ENCODE measurements at regions not wholly inside any gene's neighbourhood (a gene's known extent, or its start where the extent isn't known, plus 50 kb on each side); places are given as distances from the start of the nearest gene placed in this dataset.

DNA sequence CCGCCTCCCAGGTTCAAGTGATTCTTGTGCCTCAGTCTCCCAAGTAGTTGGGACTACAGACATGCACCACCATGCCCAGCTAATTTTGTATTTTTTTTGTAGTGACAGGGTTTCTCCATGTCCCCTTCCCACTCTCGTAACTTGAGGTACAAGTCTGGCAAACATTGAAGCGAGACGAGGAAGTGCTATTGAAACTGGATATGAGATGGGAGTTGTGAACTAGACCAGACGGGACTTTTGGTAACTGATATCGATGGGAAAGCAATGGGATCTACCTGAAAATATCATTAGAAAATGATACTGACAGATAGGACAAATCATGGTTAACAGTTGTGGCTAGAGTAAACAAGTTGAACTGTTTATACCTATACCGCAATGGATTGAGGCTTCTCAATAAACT is 95.2 kb upstream of the TRABD2B start:
- no peak for TF ChIP-seq POLR2AphosphoS5 (IDR thresholded peaks at IDR 0.05; ENCODE audit: low read depth)
- no peak for TF ChIP-seq EZH2phosphoT487 (IDR thresholded peaks at IDR 0.05; ENCODE audit: unreplicated experiment)
- no peak for TF ChIP-seq CTCF (conservative IDR thresholded peaks at IDR 0.05; ENCODE audit: low read depth in 2 of 2)
- TF ChIP-seq, protein P1, sequence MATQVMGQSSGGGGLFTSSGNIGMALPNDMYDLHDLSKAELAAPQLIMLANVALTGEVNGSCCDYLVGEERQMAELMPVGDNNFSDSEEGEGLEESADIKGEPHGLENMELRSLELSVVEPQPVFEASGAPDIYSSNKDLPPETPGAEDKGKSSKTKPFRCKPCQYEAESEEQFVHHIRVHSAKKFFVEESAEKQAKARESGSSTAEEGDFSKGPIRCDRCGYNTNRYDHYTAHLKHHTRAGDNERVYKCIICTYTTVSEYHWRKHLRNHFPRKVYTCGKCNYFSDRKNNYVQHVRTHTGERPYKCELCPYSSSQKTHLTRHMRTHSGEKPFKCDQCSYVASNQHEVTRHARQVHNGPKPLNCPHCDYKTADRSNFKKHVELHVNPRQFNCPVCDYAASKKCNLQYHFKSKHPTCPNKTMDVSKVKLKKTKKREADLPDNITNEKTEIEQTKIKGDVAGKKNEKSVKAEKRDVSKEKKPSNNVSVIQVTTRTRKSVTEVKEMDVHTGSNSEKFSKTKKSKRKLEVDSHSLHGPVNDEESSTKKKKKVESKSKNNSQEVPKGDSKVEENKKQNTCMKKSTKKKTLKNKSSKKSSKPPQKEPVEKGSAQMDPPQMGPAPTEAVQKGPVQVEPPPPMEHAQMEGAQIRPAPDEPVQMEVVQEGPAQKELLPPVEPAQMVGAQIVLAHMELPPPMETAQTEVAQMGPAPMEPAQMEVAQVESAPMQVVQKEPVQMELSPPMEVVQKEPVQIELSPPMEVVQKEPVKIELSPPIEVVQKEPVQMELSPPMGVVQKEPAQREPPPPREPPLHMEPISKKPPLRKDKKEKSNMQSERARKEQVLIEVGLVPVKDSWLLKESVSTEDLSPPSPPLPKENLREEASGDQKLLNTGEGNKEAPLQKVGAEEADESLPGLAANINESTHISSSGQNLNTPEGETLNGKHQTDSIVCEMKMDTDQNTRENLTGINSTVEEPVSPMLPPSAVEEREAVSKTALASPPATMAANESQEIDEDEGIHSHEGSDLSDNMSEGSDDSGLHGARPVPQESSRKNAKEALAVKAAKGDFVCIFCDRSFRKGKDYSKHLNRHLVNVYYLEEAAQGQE (IDR thresholded peaks at IDR 0.05; ENCODE audit: unreplicated experiment) = no peak
- TF ChIP-seq EZH2 (IDR thresholded peaks at IDR 0.05; ENCODE audit: low read depth, unreplicated experiment) = no peak
- no peak for TF ChIP-seq JUNB (IDR thresholded peaks at IDR 0.05; ENCODE audit: unreplicated experiment)
- no peak for TF ChIP-seq ZNF114 (CRISPR knock-in tag; IDR thresholded peaks at IDR 0.05)
- no peak for TF ChIP-seq CREB1 (CRISPR knock-in tag; IDR thresholded peaks at IDR 0.05; ENCODE audit: low read depth)
